ENCODE measurements at regions not wholly inside any gene's neighbourhood (a gene's known extent, or its start where the extent isn't known, plus 50 kb on each side); places are given as distances from the start of the nearest gene placed in this dataset.

DNA sequence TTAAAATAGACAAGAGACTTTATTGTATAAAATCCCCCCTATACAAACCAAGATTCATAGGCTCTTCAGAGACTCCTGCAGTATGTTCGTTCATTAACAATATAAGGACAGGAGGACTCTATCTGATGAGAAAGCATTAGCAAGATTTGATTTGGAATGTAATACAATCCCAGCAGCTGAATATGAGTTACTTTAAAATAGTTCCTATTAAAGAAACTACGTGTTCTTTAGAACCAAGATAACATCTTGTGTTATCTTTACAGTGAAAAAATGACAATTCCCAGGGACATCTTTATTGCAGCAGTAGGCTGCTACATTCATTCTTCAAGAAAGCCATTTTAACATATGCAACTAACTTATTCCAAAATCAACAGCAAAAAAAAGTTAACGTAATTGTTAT, 1360.1 kb upstream of the GJE1 start:
- TF ChIP-seq, protein P1, sequence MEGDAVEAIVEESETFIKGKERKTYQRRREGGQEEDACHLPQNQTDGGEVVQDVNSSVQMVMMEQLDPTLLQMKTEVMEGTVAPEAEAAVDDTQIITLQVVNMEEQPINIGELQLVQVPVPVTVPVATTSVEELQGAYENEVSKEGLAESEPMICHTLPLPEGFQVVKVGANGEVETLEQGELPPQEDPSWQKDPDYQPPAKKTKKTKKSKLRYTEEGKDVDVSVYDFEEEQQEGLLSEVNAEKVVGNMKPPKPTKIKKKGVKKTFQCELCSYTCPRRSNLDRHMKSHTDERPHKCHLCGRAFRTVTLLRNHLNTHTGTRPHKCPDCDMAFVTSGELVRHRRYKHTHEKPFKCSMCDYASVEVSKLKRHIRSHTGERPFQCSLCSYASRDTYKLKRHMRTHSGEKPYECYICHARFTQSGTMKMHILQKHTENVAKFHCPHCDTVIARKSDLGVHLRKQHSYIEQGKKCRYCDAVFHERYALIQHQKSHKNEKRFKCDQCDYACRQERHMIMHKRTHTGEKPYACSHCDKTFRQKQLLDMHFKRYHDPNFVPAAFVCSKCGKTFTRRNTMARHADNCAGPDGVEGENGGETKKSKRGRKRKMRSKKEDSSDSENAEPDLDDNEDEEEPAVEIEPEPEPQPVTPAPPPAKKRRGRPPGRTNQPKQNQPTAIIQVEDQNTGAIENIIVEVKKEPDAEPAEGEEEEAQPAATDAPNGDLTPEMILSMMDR (IDR thresholded peaks at IDR 0.05; ENCODE audit: insufficient read depth, low read length, poor library complexity, severe bottlenecking), result no peak
- TF ChIP-seq EZH2phosphoT487 (conservative IDR thresholded peaks at IDR 0.05; ENCODE audit: low read length), result no peak
